Neuronal stem cell (in vitro differentiated cells): ENCODE measurements at regions not wholly inside any gene's neighbourhood (a gene's known extent, or its start where the extent isn't known, plus 50 kb on each side); places are given as distances from the start of the nearest gene placed in this dataset.

Experiments
- DNase-seq: peaks from one replicate; pipeline ENCODE4 v3.0.0-alpha.2; 2013; ENCODE audit warnings: low spot score
- H2AFZ ChIP-seq: one replicate; pipeline ENCODE4 v1.6.1; 2013; ENCODE audit warnings: mild to moderate bottlenecking, low read length, inconsistent platforms
- H2AK5ac ChIP-seq: 2 replicates; pipeline ENCODE4 v1.6.1; 2013; ENCODE audit warnings: low read depth, mild to moderate bottlenecking, inconsistent platforms, low read length, moderate library complexity, mixed read lengths
- H2BK120ac ChIP-seq: 2 replicates; pipeline ENCODE4 v1.6.1; 2013; ENCODE audit warnings: low read depth, mild to moderate bottlenecking, inconsistent platforms, low read length, moderate library complexity, mixed read lengths
- H2BK12ac ChIP-seq: one replicate; pipeline ENCODE4 v1.6.1; 2013; ENCODE audit warnings: low read length, inconsistent platforms
- H2BK15ac ChIP-seq: 2 replicates; pipeline ENCODE4 v1.6.1; 2013; ENCODE audit warnings: mild to moderate bottlenecking, low read length, inconsistent platforms, mixed read lengths
- H2BK5ac ChIP-seq: one replicate; pipeline ENCODE4 v1.6.1; 2013; ENCODE audit warnings: inconsistent platforms, mild to moderate bottlenecking, low read length, moderate library complexity
- H3K14ac ChIP-seq: one replicate; pipeline ENCODE4 v1.6.1; 2013; ENCODE audit warnings: low read length, inconsistent platforms
- H3K18ac ChIP-seq: 2 replicates; pipeline ENCODE4 v1.6.1; 2013; ENCODE audit warnings: low read length, inconsistent platforms
- H3K23ac ChIP-seq: 2 replicates; pipeline ENCODE4 v1.6.1; 2013; ENCODE audit warnings: low read depth, mild to moderate bottlenecking, mixed read lengths, low read length, inconsistent platforms; ENCODE audit not compliant: poor library complexity
- H3K27ac ChIP-seq: replicated peaks from 3 replicates; pipeline ENCODE4 v1.5.1; 2013; ENCODE audit warnings: low read length, inconsistent platforms
- H3K27me3 ChIP-seq, 3 experiments: 2 replicates each; pipeline ENCODE4 v1.6.1; 2013; ENCODE audit warnings: low read length in 3 of 3, mild to moderate bottlenecking in 2 of 3, inconsistent platforms in 1 of 3, low read depth in 1 of 3, mixed read lengths in 1 of 3, moderate library complexity in 1 of 3; ENCODE audit not compliant: control insufficient read depth in 3 of 3, insufficient read depth in 3 of 3
- H3K36me3 ChIP-seq, 2 donors: replicated peaks in 1 of 2; 2 replicates each; pipeline ENCODE4 v1.6.1; 2013; ENCODE audit warnings: low read length in 2 of 2; ENCODE audit not compliant: control insufficient read depth in 2 of 2, insufficient read depth in 2 of 2
- H3K4ac ChIP-seq: 2 replicates; pipeline ENCODE4 v1.6.1; 2013; ENCODE audit warnings: inconsistent platforms, mild to moderate bottlenecking, low read length, moderate library complexity
- H3K4me1 ChIP-seq, 2 donors: 1 replicate in 1 of 2; 2 replicates in 1 of 2; pipeline ENCODE4 v1.6.1; 2013; ENCODE audit warnings: low read length in 2 of 2, low read depth in 1 of 2; ENCODE audit not compliant: control insufficient read depth in 2 of 2, insufficient read depth in 1 of 2
- H3K4me2 ChIP-seq: one replicate; pipeline ENCODE4 v1.6.1; 2013; ENCODE audit warnings: mild to moderate bottlenecking, low read length, inconsistent platforms; ENCODE audit not compliant: insufficient read depth, poor library complexity, severe bottlenecking
- H3K4me3 ChIP-seq, 2 donors: 2 replicates each; pipeline ENCODE4 v1.5.1; 2013; ENCODE audit warnings: low read length in 2 of 2, mild to moderate bottlenecking in 2 of 2, inconsistent platforms in 1 of 2, moderate library complexity in 1 of 2
- H3K79me1 ChIP-seq: one replicate; pipeline ENCODE4 v1.6.1; 2013; ENCODE audit warnings: low read depth, mild to moderate bottlenecking, inconsistent platforms, low read length, moderate library complexity
- H3K9ac ChIP-seq: one replicate; pipeline ENCODE4 v1.6.1; 2013; ENCODE audit warnings: mild to moderate bottlenecking, low read depth, low read length, inconsistent platforms; ENCODE audit not compliant: poor library complexity
- H3K9me3 ChIP-seq, 2 donors: replicated peaks in 1 of 2; 2 replicates each; pipeline versions ENCODE3 to v1.6.1; 2013; ENCODE audit warnings: low read length in 2 of 2, mild to moderate bottlenecking in 2 of 2, inconsistent platforms in 1 of 2, low read depth in 1 of 2, mixed read lengths in 1 of 2, moderate library complexity in 1 of 2; ENCODE audit not compliant: control insufficient read depth in 2 of 2, insufficient read depth in 1 of 2
- H4K8ac ChIP-seq: one replicate; pipeline ENCODE4 v1.6.1; 2013; ENCODE audit warnings: low read depth, mild to moderate bottlenecking, inconsistent platforms, low read length, moderate library complexity
- H4K91ac ChIP-seq: one replicate; pipeline ENCODE4 v1.6.1; 2013; ENCODE audit warnings: low read length, low read depth, mild to moderate bottlenecking, inconsistent platforms; ENCODE audit not compliant: poor library complexity
- WGBS, 2 donors: extraction: QIAGEN DNeasy Blood & Tissue Kit; methylation state at CpG; one replicate each; pipeline ENCODE4 v1.1.7; 2013; ENCODE audit warnings: missing lambda C conversion rate in 2 of 2, mixed read lengths in 1 of 2; ENCODE audit not compliant: insufficient read length in 2 of 2, insufficient replicate concordance in 1 of 2; ENCODE audit errors: extremely low coverage in 2 of 2; 5-methylcytosine and 5-hydroxymethylcytosine counted together

DNA sequence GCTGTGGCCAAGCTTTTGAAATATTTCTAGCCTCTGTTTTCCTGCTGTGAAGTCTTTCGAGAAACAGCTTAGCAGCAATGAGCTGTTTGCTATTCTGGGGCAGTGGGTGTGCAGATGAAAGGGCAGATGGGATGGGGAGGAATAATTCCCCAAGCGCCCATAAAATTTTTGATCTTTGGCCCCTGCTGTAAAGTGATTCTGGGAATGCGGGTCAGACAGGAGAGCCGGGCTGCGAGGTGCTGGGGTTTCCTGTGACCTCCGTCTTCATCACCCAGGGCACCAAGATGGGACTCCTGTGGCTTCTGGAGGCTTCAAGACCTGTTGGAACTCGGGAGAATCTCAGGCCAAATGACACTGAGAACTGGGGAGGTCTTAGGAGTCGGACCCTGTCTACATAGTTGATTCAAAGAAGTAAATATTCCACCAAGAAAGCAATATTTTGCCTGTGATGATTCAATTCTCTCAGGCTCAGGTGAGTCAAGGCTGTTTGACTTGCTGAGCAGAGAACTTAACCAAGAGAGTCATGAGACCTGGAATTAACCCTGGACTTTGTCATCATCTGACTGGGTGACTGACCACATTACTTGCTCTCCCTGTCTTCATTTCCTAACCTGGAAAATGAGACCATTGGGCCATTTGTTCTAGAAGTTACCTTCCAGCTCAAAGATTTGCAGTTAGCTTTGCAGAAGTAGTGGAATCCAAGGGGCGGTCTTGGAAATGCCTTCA, 86.4 kb downstream of the POLR2M start:
- Histone ChIP-seq H3K4me1 (peaks cover 0 to 4% of the 10 kb centered on the region in 2 donors), H3K23ac (no peak overlapping the region), H3K4ac (no peak overlapping the region), H2BK120ac (no peak overlapping the region), H3K36me3 (no peaks in the 10 kb centered on the region), H4K8ac (no peak overlapping the region), H2BK15ac (no peak overlapping the region), H2BK5ac (no peak overlapping the region), H3K9ac (no peak overlapping the region), H3K4me3 (no peak overlapping the region), H3K79me1 (no peaks in the 10 kb centered on the region), H3K18ac (no peak overlapping the region), H2AK5ac (no peak overlapping the region), H3K9me3 (no peaks in the 10 kb centered on the region), H2BK12ac (no peak overlapping the region), H3K27ac (no peak overlapping the region), H2AFZ (no peak overlapping the region), H3K14ac (no peak overlapping the region), H3K4me2 (no peak overlapping the region), H3K27me3 (peaks cover 0 to 28% (median 0%) of the 10 kb centered on the region in 3 experiments), H4K91ac (no peak overlapping the region)
- WGBS, 2 donors: no CpG with 5 or more reads among the region's 9 CpGs
- no peak for DNase-seq

- Histone ChIP-seq H3K4me3 (no peak overlapping the region), H2AK5ac (no peak overlapping the region), H3K79me1 (no peaks in the 10 kb centered on the region), H3K27ac (no peak overlapping the region), H2BK12ac (no peak overlapping the region), H3K36me3 (no peaks in the 10 kb centered on the region), H3K14ac (no peak overlapping the region), H3K4me2 (no peak overlapping the region), H3K9ac (no peak overlapping the region), H4K91ac (no peak overlapping the region), H3K9me3 (no peaks in the 10 kb centered on the region), H2AFZ (no peak overlapping the region), H2BK5ac (no peak overlapping the region), H3K18ac (no peak overlapping the region), H4K8ac (no peak overlapping the region), H2BK15ac (no peak overlapping the region), H2BK120ac (no peak overlapping the region), H3K27me3 (peaks cover 0 to 25% (median 0%) of the 10 kb centered on the region in 3 experiments), H3K23ac (no peak overlapping the region), H3K4me1 (peaks cover 0 to 4% of the 10 kb centered on the region in 2 donors), H3K4ac (no peak overlapping the region)
- no peak for DNase-seq
- WGBS, 2 donors: no CpG with 5 or more reads among the region's 6 CpGs
Measured at GRCh38 chr15:57795261-57795660, 88.7 kb downstream of the POLR2M start.

DNA sequence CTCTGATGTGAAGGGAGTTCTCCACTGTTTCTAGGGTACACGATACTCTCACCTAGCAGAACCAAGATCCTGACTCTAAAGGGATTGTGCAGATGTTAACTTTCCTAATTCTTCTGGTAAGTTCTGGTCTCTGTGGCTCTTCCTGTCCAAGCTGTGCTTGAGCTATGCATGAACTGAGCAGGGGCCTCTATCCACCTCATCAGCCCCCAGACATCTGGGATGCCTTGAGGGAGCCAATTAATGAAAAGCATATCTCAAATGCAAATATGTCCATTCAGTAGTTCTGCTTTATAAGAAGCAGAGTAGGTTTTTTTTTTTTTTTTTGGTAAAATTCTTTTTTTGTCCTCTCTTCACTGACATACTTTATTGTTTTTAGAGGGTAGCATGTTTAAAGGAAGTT, 89.6 kb downstream of the POLR2M start:
- no peaks in the 10 kb centered on the region for H3K9me3 ChIP-seq
- no peak for DNase-seq
- no peak overlapping the region for H4K8ac ChIP-seq
- H3K4me2 ChIP-seq: no peak overlapping the region
- H4K91ac ChIP-seq: no peak overlapping the region
- H3K27ac ChIP-seq: no peak overlapping the region
- H2BK12ac ChIP-seq: no peak overlapping the region
- no peak overlapping the region for H3K14ac ChIP-seq
- no peaks in the 10 kb centered on the region for H3K36me3 ChIP-seq
- H2AFZ ChIP-seq: no peak overlapping the region
- H3K4me3 ChIP-seq: no peak overlapping the region
- peaks cover 0 to 20% (median 0%) of the 10 kb centered on the region in 3 experiments for H3K27me3 ChIP-seq
- H2AK5ac ChIP-seq: no peak overlapping the region
- H2BK5ac ChIP-seq: no peak overlapping the region
- no peak overlapping the region for H2BK15ac ChIP-seq
- H3K4ac ChIP-seq: no peak overlapping the region
- no peaks in the 10 kb centered on the region for H3K79me1 ChIP-seq
- no peak overlapping the region for H3K23ac ChIP-seq
- peaks cover 0 to 4% of the 10 kb centered on the region in 2 donors for H3K4me1 ChIP-seq
- no peak overlapping the region for H3K18ac ChIP-seq
- no CpG with 5 or more reads among the region's 1 CpG for WGBS, 2 donors
- no peak overlapping the region for H2BK120ac ChIP-seq
- H3K9ac ChIP-seq: no peak overlapping the region

GRCh38 chr15:57797110-57797509, 90.6 kb downstream of the POLR2M start:
- no peak overlapping the region for H3K18ac ChIP-seq
- no peak overlapping the region for H3K4ac ChIP-seq
- no peaks in the 10 kb centered on the region for H3K36me3 ChIP-seq
- peaks cover 0 to 14% (median 0%) of the 10 kb centered on the region in 3 experiments for H3K27me3 ChIP-seq
- no peak overlapping the region for H3K9ac ChIP-seq
- no peak overlapping the region for H2BK12ac ChIP-seq
- no peak overlapping the region for H3K23ac ChIP-seq
- no peaks in the 10 kb centered on the region for H3K9me3 ChIP-seq
- no peak overlapping the region for H3K27ac ChIP-seq
- no peak overlapping the region for H4K91ac ChIP-seq
- peaks cover 0 to 4% of the 10 kb centered on the region in 2 donors for H3K4me1 ChIP-seq
- no peak overlapping the region for H2AK5ac ChIP-seq
- H2BK120ac ChIP-seq: no peak overlapping the region
- no peak overlapping the region for H2BK15ac ChIP-seq
- WGBS, 2 donors: no CpG with 5 or more reads among the region's 3 CpGs
- no peak overlapping the region for H3K14ac ChIP-seq
- H3K79me1 ChIP-seq: no peaks in the 10 kb centered on the region
- H2BK5ac ChIP-seq: no peak overlapping the region
- DNase-seq: no peak
- no peak overlapping the region for H2AFZ ChIP-seq
- H4K8ac ChIP-seq: no peak overlapping the region
- H3K4me2 ChIP-seq: no peak overlapping the region
- no peak overlapping the region for H3K4me3 ChIP-seq
